ENCODE measurements at regions not wholly inside any gene's neighbourhood (a gene's known extent, or its start where the extent isn't known, plus 50 kb on each side); places are given as distances from the start of the nearest gene placed in this dataset.

GRCh38 chr5:152650413-152650812 is 245.3 kb upstream of the NMUR2 start:
- BruUV-seq (replicated peaks) = no TSS peak
- in situ Hi-C loops (cut with HindIII; ENCODE audit: extremely low pct_ligation_motif_present, low pct_unique_long_range_greater_than_20kb) = no loop called here
- intact Hi-C loops (cut with micrococcal nuclease; ENCODE audit: unreplicated experiment) = no loop called here
- POLR2A ChIA-PET = no interaction called here
- Histone ChIP-seq H3K4me1 (ENCODE audit: insufficient read depth, low read length) (no peaks in the 10 kb centered on the region), H4K20me1 (ENCODE audit: insufficient read depth, low read length) (no peaks in the 10 kb centered on the region), H3K9ac (ENCODE audit: insufficient read depth, low read depth, low read length) (no peak overlapping the region), H3K4me2 (ENCODE audit: low read depth, low read length) (no peak overlapping the region), H3K4me3 (replicated peaks in 1 of 3; ENCODE audit: insufficient read depth in 1 of 3, low read depth in 2 of 3, low read length in 3 of 3) (no peak overlapping the region), H3K9me3 (ENCODE audit: low read length) (peaks cover 6% of the 10 kb centered on the region; the same call in 1 of the 2 replicates), H3K27me3 (ENCODE audit: control insufficient read depth in 1 of 2, insufficient read depth in 2 of 2, low read length in 2 of 2) (no peaks in the 10 kb centered on the region), H3K27ac (ENCODE audit: extremely low read length, insufficient read depth, low read length) (no peak overlapping the region), H3K79me2 (ENCODE audit: insufficient read depth, low read length) (no peaks in the 10 kb centered on the region), H3K36me3 (replicated peaks in 1 of 2; ENCODE audit: control insufficient read depth in 1 of 2, insufficient read depth in 2 of 2, low read length in 2 of 2) (no peaks in the 10 kb centered on the region), H2AFZ (ENCODE audit: low read length) (no peak overlapping the region)
- CTCF ChIA-PET (ENCODE audit: low intra/inter-chr PET ratio, low total read pairs) = no interaction called here
- WGBS (ENCODE audit: low lambda C conversion rate) = 3% methylated on average over 3 of the region's 3 CpGs
- FAIRE-seq (no peak), ATAC-seq (no peak), DNase-seq (ENCODE audit: low spot score) (no peak)
- TF ChIP-seq ZMAT5 (CRISPR knock-in tag; IDR thresholded peaks at IDR 0.05; ENCODE audit: borderline replicate concordance, low read depth) (no peak), CREB1 (IDR thresholded peaks at IDR 0.05) (no peak), CREB1 (CRISPR knock-in tag; IDR thresholded peaks at IDR 0.05) (no peak), BCLAF1 (IDR thresholded peaks at IDR 0.05) (no peak), FOXC1 (CRISPR knock-in tag; IDR thresholded peaks at IDR 0.05; ENCODE audit: borderline replicate concordance) (no peak), RBM22 (optimal IDR thresholded peaks at IDR 0.05; ENCODE audit: low read length) (no peak), SRSF4 (IDR thresholded peaks at IDR 0.05; ENCODE audit: low read depth, low read length, poor library complexity, severe bottlenecking) (no peak), LBX2 (CRISPR knock-in tag; IDR thresholded peaks at IDR 0.05; ENCODE audit: borderline replicate concordance) (no peak), ZNF280D (CRISPR knock-in tag; IDR thresholded peaks at IDR 0.05) (no peak), ZNF800 (CRISPR knock-in tag; IDR thresholded peaks at IDR 0.05) (no peak), ZFP37 (CRISPR knock-in tag; IDR thresholded peaks at IDR 0.05; ENCODE audit: borderline replicate concordance) (no peak)
